Activated T-helper 17 cell treated with anti-CD3 and anti-CD28 coated beads, Interleukin-2, amount 50 U/mL, for 72 hours (primary cell): ENCODE measurements at regions not wholly inside any gene's neighbourhood (a gene's known extent, or its start where the extent isn't known, plus 50 kb on each side); places are given as distances from the start of the nearest gene placed in this dataset.

Experiments
- ATAC-seq: fragments of 150-1000 bp; cut with Tn5 transposase; replicated peaks from 2 replicates; pipeline ENCODE4 v1.10.0; 2021; ENCODE audit warnings: mild to moderate bottlenecking, moderate library complexity
- H3K27ac Mint-ChIP-seq: one replicate; pipeline ENCODE4 v1.8.0; 2022; ENCODE audit warnings: mixed read lengths
- H3K27me3 Mint-ChIP-seq: one replicate; pipeline ENCODE4 v1.8.0; 2022; ENCODE audit warnings: mixed read lengths
- H3K36me3 Mint-ChIP-seq: one replicate; pipeline ENCODE4 v1.8.0; 2022; ENCODE audit warnings: low read depth, mild to moderate bottlenecking, mixed read lengths
- H3K4me1 Mint-ChIP-seq: one replicate; pipeline ENCODE4 v1.8.0; 2022; ENCODE audit warnings: mixed read lengths
- H3K4me3 Mint-ChIP-seq: one replicate; pipeline ENCODE4 v1.8.0; 2022; ENCODE audit warnings: mild to moderate bottlenecking, mixed read lengths
- H3K9me3 Mint-ChIP-seq: one replicate; pipeline ENCODE4 v1.8.0; 2022; ENCODE audit warnings: mixed read lengths

DNA sequence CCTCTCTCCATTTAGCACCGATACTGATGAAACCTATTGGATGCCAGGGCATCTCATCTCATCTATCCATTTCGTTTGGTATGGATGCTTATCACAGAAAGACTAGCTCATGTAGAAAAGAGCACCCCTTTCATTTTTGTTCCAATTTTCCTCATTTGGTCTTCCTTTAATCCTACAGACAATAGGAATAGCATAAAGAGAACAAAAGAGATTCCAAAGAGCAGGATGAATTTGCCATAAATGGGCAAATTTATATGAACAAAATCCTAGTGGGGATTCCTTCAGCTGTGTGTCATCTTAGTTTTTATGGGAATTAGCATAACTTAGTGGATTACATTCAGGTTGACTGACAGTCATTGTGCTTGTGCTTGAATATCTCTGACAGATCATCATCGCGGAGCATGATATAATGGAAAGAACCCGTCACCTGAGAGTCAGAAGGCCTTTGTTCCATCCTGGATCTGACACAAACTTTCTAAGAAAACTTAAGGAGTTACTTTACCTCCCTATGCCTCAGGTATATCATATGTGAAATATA, 777.5 kb upstream of the ADGRL2 start:
- H3K4me3 Mint-ChIP-seq: no peak overlapping the region
- peaks cover 5% of the 10 kb centered on the region for H3K9me3 Mint-ChIP-seq
- H3K27ac Mint-ChIP-seq: no peak overlapping the region
- ATAC-seq: no peak
- no peaks in the 10 kb centered on the region for H3K36me3 Mint-ChIP-seq
- no peaks in the 10 kb centered on the region for H3K4me1 Mint-ChIP-seq
- H3K27me3 Mint-ChIP-seq: no peaks in the 10 kb centered on the region

DNA sequence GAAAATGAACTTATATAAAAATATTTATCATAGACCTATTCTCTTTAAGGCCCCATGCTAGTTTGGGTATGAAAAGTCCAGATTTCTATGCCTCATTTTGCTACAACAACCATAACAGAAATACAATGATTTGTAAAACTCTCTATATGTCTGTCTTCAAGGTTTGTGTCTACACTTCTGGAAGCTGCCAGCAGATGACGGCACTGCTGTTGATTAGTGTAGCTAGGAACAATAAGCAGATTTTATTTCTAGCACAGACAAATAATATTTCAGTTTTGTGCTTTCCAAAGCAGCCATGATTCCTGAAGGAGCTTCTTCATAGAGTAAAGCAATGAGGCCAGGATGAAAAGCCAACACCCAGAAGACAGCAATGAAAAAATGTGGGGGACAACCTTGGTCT, 779.6 kb upstream of the ADGRL2 start:
- Mint-ChIP-seq H3K9me3 (peaks cover 8% of the 10 kb centered on the region), H3K27me3 (no peaks in the 10 kb centered on the region), H3K27ac (no peak overlapping the region), H3K4me3 (no peak overlapping the region), H3K4me1 (no peaks in the 10 kb centered on the region), H3K36me3 (no peaks in the 10 kb centered on the region)
- no peak for ATAC-seq

DNA sequence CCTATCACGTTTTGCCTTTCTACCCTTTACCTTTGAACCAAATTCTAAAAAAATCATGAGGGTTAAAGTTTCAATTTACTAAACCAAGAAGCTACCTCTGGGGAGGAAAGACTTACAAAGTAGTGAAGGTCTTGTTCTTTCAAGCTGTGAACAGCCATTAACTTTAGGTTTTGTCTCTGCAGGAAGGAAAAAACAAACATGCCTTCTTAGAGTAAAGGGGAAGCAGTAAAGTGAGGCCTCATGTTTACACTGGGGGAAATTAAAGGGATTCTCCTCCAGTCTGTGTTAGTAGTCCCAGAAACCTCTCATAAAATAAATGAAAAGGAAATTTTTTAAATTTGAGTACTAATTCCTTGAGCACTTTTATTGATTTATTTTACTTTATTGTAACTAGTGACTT, 780.2 kb upstream of the ADGRL2 start:
- no peak for ATAC-seq
- no peak overlapping the region for H3K27ac Mint-ChIP-seq
- H3K4me1 Mint-ChIP-seq: no peaks in the 10 kb centered on the region
- H3K27me3 Mint-ChIP-seq: no peaks in the 10 kb centered on the region
- no peaks in the 10 kb centered on the region for H3K36me3 Mint-ChIP-seq
- H3K9me3 Mint-ChIP-seq: peaks cover 10% of the 10 kb centered on the region
- H3K4me3 Mint-ChIP-seq: no peak overlapping the region

DNA sequence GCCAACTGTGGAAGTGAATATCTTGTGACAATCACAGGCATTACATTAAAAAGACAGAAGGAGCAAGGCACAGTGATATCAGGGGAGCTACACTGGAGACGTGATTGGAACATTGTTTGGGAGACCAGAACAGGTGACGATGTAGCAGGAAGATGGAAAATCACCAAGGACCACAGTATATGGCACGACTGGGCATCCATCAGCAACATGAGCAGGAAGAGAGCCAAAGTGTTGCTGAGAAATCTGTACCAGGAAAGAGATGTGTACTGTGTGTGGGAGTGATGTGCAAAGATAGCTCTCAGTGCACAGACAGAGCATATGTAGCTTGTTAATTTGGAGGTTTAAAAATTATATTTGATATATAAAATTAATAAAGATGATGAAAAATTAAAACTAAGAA, 790.6 kb upstream of the ADGRL2 start:
- no peak for ATAC-seq
- H3K36me3 Mint-ChIP-seq: no peaks in the 10 kb centered on the region
- H3K9me3 Mint-ChIP-seq: peaks cover 15% of the 10 kb centered on the region
- no peak overlapping the region for H3K4me3 Mint-ChIP-seq
- H3K27ac Mint-ChIP-seq: no peak overlapping the region
- no peaks in the 10 kb centered on the region for H3K27me3 Mint-ChIP-seq
- no peaks in the 10 kb centered on the region for H3K4me1 Mint-ChIP-seq

DNA sequence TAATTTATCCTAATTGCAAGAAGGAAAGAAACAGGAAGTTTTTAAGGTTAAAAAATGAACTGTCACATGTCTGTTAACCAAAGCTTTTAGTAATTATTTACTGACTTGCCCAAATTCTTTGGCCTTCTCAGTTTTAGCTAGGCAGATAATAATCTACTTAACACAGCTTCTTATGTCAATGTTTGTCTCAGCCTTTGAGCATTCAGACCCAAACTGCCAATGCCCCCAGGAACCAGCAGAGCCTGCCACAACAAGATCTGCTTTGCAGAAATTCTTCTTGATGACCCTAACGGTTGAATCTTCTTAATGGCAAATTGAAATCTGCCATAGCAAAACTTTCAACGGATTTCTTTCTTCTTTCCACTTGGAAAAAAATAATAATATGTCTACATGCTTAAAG, 792.4 kb upstream of the ADGRL2 start:
- H3K4me1 Mint-ChIP-seq: no peaks in the 10 kb centered on the region
- no peaks in the 10 kb centered on the region for H3K27me3 Mint-ChIP-seq
- no peaks in the 10 kb centered on the region for H3K36me3 Mint-ChIP-seq
- no peak overlapping the region for H3K27ac Mint-ChIP-seq
- H3K9me3 Mint-ChIP-seq: peaks cover 17% of the 10 kb centered on the region
- H3K4me3 Mint-ChIP-seq: no peak overlapping the region
- no peak for ATAC-seq

DNA sequence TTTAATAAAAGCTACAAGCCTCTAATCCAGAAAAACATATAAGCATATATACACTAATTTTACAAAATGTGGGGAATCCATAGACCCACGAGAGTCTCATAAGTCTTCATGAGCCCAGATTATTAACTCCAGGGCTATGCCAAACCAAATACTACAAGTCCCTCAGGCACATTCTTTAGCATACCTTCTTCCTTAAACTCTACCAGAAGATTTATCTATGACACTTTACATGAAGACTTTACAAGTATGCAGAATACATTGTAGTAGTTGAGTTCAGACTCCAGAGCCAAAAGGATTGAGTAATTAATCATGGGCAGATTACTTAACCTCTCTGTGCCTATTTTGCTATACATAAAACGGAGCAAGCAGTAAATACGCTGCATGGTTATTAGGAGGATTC, 793.7 kb upstream of the ADGRL2 start:
- ATAC-seq: no peak
- Mint-ChIP-seq H3K4me1 (no peaks in the 10 kb centered on the region), H3K36me3 (no peaks in the 10 kb centered on the region), H3K4me3 (no peak overlapping the region), H3K27ac (no peak overlapping the region), H3K27me3 (no peaks in the 10 kb centered on the region), H3K9me3 (peaks cover 17% of the 10 kb centered on the region)

DNA sequence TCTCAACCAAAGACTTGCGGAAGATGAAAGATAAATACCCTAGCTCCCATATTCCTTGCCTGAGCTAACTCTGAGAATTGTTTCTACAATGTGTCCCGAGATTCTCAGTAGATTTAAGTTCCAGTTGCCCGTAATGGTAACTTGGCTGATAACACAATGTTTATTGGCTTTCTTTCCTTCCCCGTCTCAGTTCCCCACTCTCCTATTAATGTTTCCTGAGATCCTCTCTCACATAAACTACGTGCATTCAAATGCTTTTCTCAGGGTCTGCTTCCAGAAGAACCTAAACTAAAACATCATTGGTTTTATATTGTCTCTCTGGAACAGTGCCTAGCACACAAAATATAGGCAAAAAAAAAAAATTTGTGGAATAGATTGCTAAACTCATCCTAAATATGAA, 794.2 kb upstream of the ADGRL2 start:
- Mint-ChIP-seq H3K4me3 (no peak overlapping the region), H3K9me3 (peaks cover 17% of the 10 kb centered on the region), H3K27me3 (no peaks in the 10 kb centered on the region), H3K4me1 (no peaks in the 10 kb centered on the region), H3K36me3 (no peaks in the 10 kb centered on the region), H3K27ac (no peak overlapping the region)
- ATAC-seq: no peak

DNA sequence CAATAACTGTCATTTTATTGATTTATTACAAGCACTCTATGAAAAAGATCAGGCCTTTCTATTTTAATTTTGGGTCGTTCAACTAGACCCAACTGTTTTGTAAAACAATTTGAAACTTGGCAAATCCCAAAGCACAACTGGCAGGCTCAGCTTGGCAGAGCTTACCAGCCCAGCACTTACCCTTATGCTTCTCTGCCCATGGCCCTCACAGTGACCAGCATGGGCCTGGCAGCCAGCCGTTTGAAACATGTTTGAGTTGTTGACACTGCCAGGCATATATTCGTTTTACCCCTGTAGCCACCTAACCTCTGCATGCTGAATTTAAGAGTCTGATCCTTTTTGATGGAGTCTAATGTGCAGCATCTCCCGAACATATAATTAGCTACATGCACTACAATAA, 796.7 kb upstream of the ADGRL2 start:
- Mint-ChIP-seq H3K4me3 (no peak overlapping the region), H3K36me3 (no peaks in the 10 kb centered on the region), H3K4me1 (no peaks in the 10 kb centered on the region), H3K9me3 (peaks cover 14% of the 10 kb centered on the region), H3K27ac (no peak overlapping the region), H3K27me3 (no peaks in the 10 kb centered on the region)
- ATAC-seq: no peak

DNA sequence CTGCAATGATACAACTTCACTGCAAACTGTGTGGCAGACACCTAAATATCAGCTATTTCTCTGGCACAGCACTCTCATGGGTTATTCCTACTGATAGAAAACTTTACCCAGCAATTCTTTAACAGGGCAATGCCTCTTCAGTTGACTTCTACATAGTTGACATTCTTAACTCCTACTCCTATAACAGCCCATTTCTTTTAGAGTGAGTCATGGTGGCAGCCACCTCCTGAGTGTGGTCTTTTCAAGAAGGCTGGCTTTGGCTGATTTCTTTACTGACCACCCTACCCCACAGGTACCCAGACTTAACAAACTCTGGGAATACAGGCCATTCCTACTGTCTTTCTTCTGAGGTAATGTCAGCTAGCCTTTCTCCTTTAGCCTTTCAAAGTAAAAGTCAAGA, 805.8 kb upstream of the ADGRL2 start:
- Mint-ChIP-seq H3K27ac (no peak overlapping the region), H3K4me3 (no peak overlapping the region), H3K36me3 (no peaks in the 10 kb centered on the region), H3K4me1 (no peaks in the 10 kb centered on the region), H3K9me3 (peaks cover 4% of the 10 kb centered on the region), H3K27me3 (no peaks in the 10 kb centered on the region)
- no peak for ATAC-seq

DNA sequence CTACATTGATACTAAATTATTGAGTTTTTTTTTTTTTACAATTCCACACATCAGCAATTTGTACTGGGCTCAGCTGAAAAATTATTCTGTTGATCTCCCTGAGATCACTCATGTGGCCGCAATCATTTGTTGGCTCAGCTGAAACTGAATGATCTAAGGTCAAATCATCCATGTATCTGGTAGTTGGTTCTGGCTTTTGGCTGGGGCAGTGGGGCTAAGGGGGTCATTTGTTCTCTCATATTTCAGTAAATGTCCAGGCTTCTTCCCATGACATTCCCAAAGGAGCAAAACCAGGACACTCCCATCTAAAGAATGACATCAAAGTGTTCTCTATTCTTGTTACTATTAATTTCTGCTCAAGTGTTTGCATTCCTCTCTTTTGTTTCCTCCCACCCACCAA, 806.7 kb upstream of the ADGRL2 start:
- ATAC-seq: no peak
- no peak overlapping the region for H3K4me3 Mint-ChIP-seq
- H3K9me3 Mint-ChIP-seq: peaks cover 4% of the 10 kb centered on the region
- no peaks in the 10 kb centered on the region for H3K27me3 Mint-ChIP-seq
- no peaks in the 10 kb centered on the region for H3K36me3 Mint-ChIP-seq
- H3K4me1 Mint-ChIP-seq: no peaks in the 10 kb centered on the region
- no peak overlapping the region for H3K27ac Mint-ChIP-seq

DNA sequence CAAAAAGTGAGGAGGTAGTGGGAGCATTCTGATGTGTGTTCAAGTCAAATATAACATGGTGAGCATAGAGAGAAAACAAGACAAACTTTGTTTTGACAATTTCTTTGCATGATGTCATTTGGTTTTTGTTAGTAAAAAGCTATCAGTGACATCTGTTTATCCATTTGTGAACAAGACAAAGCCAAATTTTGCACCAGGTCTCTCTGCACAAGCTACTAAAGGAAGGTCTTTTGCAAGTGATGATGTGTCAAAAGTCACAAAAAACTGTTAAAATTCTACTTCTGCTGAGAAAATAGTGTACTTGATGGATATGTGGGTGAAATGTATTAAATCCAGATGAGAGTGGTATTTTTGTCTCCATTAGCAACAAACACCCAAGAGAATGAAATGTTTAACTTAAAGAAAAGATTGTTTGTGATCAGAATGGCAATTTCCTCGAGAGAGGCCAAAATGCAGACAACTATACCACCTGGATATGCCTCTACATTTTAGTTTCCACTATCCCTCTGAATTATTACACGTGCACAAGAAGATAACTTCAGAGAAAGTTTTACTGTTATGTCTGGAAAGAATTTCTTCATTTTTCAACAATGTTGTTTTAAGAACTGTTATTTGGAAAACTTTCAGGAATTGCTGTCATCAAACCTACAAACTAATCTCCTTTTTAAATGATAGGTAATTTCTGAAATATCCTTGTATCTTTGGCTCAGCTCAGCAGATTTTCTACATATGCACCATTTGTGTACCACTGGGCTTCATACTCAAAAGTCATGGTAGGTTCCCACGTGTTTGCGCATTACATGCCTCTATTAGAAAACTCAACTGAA, 807.4 kb upstream of the ADGRL2 start:
- H3K36me3 Mint-ChIP-seq: no peaks in the 10 kb centered on the region
- no peak overlapping the region for H3K4me3 Mint-ChIP-seq
- no peak overlapping the region for H3K27ac Mint-ChIP-seq
- H3K27me3 Mint-ChIP-seq: no peaks in the 10 kb centered on the region
- ATAC-seq: no peak
- no peaks in the 10 kb centered on the region for H3K4me1 Mint-ChIP-seq
- peaks cover 4% of the 10 kb centered on the region for H3K9me3 Mint-ChIP-seq

DNA sequence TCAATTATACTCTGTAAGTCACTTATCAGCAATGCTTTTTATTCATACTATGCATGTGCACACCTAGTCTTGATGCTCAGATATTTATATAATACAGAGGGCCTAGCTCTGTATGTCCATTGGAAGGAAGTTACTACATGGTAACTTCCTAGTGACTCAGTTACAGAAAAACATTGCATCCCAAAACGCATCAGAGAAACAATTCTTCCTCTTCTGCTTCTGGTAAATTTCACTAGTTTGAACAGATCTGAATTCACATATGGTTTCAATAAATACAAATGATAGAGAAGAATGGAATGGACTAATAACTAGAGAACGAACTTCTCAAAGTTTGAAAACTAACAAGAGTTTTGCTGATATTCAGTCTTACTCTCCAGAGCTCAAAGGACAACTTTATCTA, 811.3 kb upstream of the ADGRL2 start:
- H3K4me1 Mint-ChIP-seq: no peaks in the 10 kb centered on the region
- H3K27me3 Mint-ChIP-seq: no peaks in the 10 kb centered on the region
- H3K9me3 Mint-ChIP-seq: peaks cover 4% of the 10 kb centered on the region
- no peak for ATAC-seq
- H3K27ac Mint-ChIP-seq: no peak overlapping the region
- H3K4me3 Mint-ChIP-seq: no peak overlapping the region
- H3K36me3 Mint-ChIP-seq: no peaks in the 10 kb centered on the region

DNA sequence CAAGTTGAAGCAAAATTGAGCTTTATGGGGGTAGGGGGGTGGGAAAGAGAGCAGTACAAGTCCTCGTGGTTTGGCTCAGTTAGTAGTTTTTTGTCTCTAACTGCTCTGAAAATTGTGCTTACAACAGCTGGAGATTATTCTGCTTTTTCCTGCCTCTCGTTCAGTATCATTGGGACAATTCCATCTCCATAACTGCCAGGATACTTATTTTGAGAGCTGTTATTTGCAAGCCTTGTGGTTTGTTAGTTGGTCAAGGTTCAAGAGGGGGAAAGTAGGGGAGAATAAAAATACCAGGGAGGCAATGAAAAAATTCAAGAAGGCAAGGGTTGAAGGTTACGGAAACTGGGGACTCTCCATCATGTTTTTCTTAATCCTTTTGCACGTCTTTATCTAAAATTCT, 811.8 kb upstream of the ADGRL2 start:
- H3K4me3 Mint-ChIP-seq: no peak overlapping the region
- no peak for ATAC-seq
- H3K36me3 Mint-ChIP-seq: no peaks in the 10 kb centered on the region
- no peaks in the 10 kb centered on the region for H3K27me3 Mint-ChIP-seq
- H3K27ac Mint-ChIP-seq: no peak overlapping the region
- peaks cover 4% of the 10 kb centered on the region for H3K9me3 Mint-ChIP-seq
- H3K4me1 Mint-ChIP-seq: no peaks in the 10 kb centered on the region

DNA sequence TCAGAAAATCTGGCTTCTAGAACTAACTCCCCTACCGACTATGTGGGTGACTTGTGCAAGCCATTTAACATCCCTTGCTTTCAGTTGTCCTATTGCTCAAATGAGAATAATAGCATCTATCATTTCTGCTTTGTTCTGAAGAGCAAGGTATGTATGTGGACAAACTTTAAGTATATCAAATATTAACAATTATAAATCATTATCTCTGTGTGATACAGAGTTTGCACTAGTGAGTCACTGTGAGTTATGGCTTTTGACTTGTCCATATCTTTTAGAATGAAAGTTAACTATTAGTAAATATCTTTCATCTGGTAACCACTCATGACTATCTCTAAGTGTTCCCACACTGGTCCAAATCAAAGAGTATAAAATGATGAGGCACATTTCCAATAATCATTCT, 812.9 kb upstream of the ADGRL2 start:
- H3K36me3 Mint-ChIP-seq: no peaks in the 10 kb centered on the region
- H3K4me1 Mint-ChIP-seq: no peaks in the 10 kb centered on the region
- no peak overlapping the region for H3K27ac Mint-ChIP-seq
- no peak for ATAC-seq
- peaks cover 4% of the 10 kb centered on the region for H3K9me3 Mint-ChIP-seq
- H3K27me3 Mint-ChIP-seq: no peaks in the 10 kb centered on the region
- no peak overlapping the region for H3K4me3 Mint-ChIP-seq

DNA sequence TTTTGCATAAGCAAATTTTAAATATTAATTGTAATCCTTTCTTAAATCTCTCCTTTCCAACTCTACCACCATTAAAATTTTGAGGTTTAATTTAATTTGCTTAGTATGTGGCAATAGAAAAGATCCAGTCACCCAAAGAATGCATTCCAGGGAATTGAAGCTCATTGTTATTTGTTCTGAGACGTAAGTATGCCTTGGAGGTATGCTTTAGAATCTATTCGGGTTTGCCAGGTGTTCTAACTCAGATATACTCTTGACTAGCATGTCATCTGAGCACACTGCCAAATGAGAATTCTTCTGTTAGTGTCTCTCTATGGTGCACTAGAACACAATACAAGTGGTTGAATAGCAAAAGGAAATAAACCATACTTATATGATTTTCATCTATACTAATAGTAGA, 813.6 kb upstream of the ADGRL2 start:
- Mint-ChIP-seq H3K27ac (no peak overlapping the region), H3K9me3 (peaks cover 4% of the 10 kb centered on the region), H3K27me3 (no peaks in the 10 kb centered on the region), H3K4me1 (no peaks in the 10 kb centered on the region), H3K36me3 (no peaks in the 10 kb centered on the region), H3K4me3 (no peak overlapping the region)
- ATAC-seq: no peak

DNA sequence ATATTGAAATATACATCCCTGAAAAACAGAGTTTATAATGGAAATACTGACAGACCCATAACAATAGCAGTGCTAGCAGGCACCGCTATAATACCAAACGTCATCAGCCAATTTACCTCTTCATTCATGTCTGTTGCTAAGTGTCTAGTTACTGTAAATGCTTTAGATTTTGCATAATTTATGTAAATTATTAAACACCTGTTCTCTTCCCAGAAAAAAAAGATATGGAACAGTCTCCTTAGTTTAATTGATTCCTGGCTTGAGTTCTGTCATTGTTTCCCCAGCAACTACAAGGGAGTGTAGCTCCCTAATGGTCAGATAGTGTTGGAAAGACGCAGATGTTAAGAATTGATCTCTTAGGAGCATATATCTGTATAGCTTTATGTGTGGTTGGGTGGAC, 817.9 kb upstream of the ADGRL2 start:
- H3K4me1 Mint-ChIP-seq: no peaks in the 10 kb centered on the region
- H3K36me3 Mint-ChIP-seq: no peaks in the 10 kb centered on the region
- ATAC-seq: no peak
- no peak overlapping the region for H3K27ac Mint-ChIP-seq
- no peaks in the 10 kb centered on the region for H3K27me3 Mint-ChIP-seq
- peaks cover 12% of the 10 kb centered on the region for H3K9me3 Mint-ChIP-seq
- H3K4me3 Mint-ChIP-seq: no peak overlapping the region
